Stomach (tissue), 8 donors: ENCODE measurements at regions not wholly inside any gene's neighbourhood (a gene's known extent, or its start where the extent isn't known, plus 50 kb on each side); places are given as distances from the start of the nearest gene placed in this dataset.

Source experiments
- DNase-seq, 2 donors: peaks; one replicate each; pipeline versions ENCODE4 v3.0.0 to v3.0.0-alpha.2; 2013 to 2019
- H3K27ac ChIP-seq, 5 donors: fragments of 200-600 bp in 4 of 5; sonication (generic) in 4 of 5; one replicate each; pipeline ENCODE4 v1.5.1; 2013 to 2019; ENCODE audit warnings: mild to moderate bottlenecking in 1 of 5, moderate library complexity in 1 of 5
- H3K27me3 ChIP-seq, 3 donors: fragments of 200-600 bp; sonication (generic); one replicate each; pipeline ENCODE4 v1.5.1; 2017 to 2019; ENCODE audit warnings: mixed run types in 1 of 3
- H3K36me3 ChIP-seq, 4 donors: fragments of 200-600 bp; sonication (generic); 1 replicate in 3 of 4; 2 replicates in 1 of 4; pipeline ENCODE4 v1.5.1; 2016 to 2019
- H3K4me1 ChIP-seq, 4 donors: fragments of 200-600 bp; sonication (generic); one replicate each; pipeline ENCODE4 v1.5.1; 2016 to 2019
- H3K4me3 ChIP-seq, 4 donors: fragments of 200-600 bp; sonication (generic) in 3 of 4; one replicate each; pipeline ENCODE4 v1.5.1; 2016 to 2019; ENCODE audit warnings: mild to moderate bottlenecking in 1 of 4
- H3K9me3 ChIP-seq, 4 donors: fragments of 200-600 bp; sonication (generic); one replicate each; pipeline ENCODE4 v1.5.1; 2016 to 2019
- CTCF ChIP-seq, 7 experiments: fragments of 450-650 bp in 4 of 7; fragments of 200-600 bp in 3 of 7; sonication (generic) in 3 of 7; IDR thresholded peaks; one replicate each; pipeline ENCODE4 v1.5.1; 2016 to 2019; ENCODE audit warnings: antibody characterized with exemption in 7 of 7, control low read depth in 2 of 7, mild to moderate bottlenecking in 1 of 7
- EP300 ChIP-seq: sonication (generic); formaldehyde crosslinking; IDR thresholded peaks from one replicate; pipeline ENCODE4 v1.6.1; 2017; ENCODE audit warnings: antibody characterized with exemption
- POLR2A ChIP-seq, 4 donors: fragments of 450-650 bp; IDR thresholded peaks; one replicate each; pipeline ENCODE4 v1.6.1; 2016; ENCODE audit warnings: antibody characterized with exemption in 4 of 4, control low read depth in 2 of 4, mild to moderate bottlenecking in 1 of 4, moderate library complexity in 1 of 4
- POLR2AphosphoS5 ChIP-seq, 3 donors: sonication (generic); formaldehyde crosslinking; IDR thresholded peaks; one replicate each; pipeline ENCODE4 v1.6.1; 2016; ENCODE audit warnings: antibody characterized with exemption in 3 of 3
- WGBS, 5 donors: extraction: QIAGEN DNeasy Blood & Tissue Kit in 3 of 5; methylation state at CpG; one replicate each; pipeline versions ENCODE4 v1.1.5 to v1.1.7; 2013 to 2018; 5-methylcytosine and 5-hydroxymethylcytosine counted together
- intact Hi-C: fragments of 100-400 bp; cut with DNase I; formaldehyde crosslinking; loops from one replicate; pipeline ENCODE4 v1.15.1; 2023; ENCODE audit warnings: low total_unique reads
- donor health status: healthy with polysubstance abuse.
- donor health status: Bipolar disorder and iron deficiency.
- donor health status: healthy.

- H3K27ac ChIP-seq: no peak overlapping the region
- H3K4me3 ChIP-seq: no peak overlapping the region
- 83 to 99% (median 92%) methylated on average over 2 of the region's 2 CpGs for WGBS, 5 donors
- no peaks in the 10 kb centered on the region for H3K9me3 ChIP-seq
- no peaks in the 10 kb centered on the region for H3K27me3 ChIP-seq
- no peaks in the 10 kb centered on the region for H3K36me3 ChIP-seq
- no peak for TF ChIP-seq POLR2A (IDR thresholded peaks at IDR 0.05)
- TF ChIP-seq CTCF (IDR thresholded peaks at IDR 0.05): no peak
- TF ChIP-seq POLR2AphosphoS5 (IDR thresholded peaks at IDR 0.05): no peak
- no peak for TF ChIP-seq EP300
- peaks cover 0 to 3% (median 0%) of the 10 kb centered on the region in 4 donors for H3K4me1 ChIP-seq
- DNase-seq: no peak
- intact Hi-C loops: no loop called here
These were observed 612.0 kb upstream of the KCNMB2 start for GRCh38 chr3:177924261-177924660.

GRCh38 chr3:177928172-177928873 is 607.9 kb upstream of the KCNMB2 start:
- intact Hi-C loops: no loop called here
- H3K4me1 ChIP-seq: peaks cover 0 to 12% (median 0%) of the 10 kb centered on the region in 4 donors
- no peaks in the 10 kb centered on the region for H3K36me3 ChIP-seq
- WGBS, 5 donors: 58 to 64% (median 59%) methylated on average over 6 of the region's 6 CpGs
- peak in 1 of 2 donors; percentile 45 for DNase-seq
- H3K27ac ChIP-seq: peak overlapping the region in 2 of 5 donors; percentile 30 to 45
- no peak overlapping the region for H3K4me3 ChIP-seq
- H3K9me3 ChIP-seq: no peaks in the 10 kb centered on the region
- H3K27me3 ChIP-seq: no peaks in the 10 kb centered on the region
- peak in 1 of 3 donors; percentile 19 for TF ChIP-seq POLR2AphosphoS5 (IDR thresholded peaks at IDR 0.05)
- no peak for TF ChIP-seq EP300
- TF ChIP-seq CTCF (IDR thresholded peaks at IDR 0.05): no peak

- 81 to 92% (median 89%) methylated on average over 2 of the region's 2 CpGs for WGBS, 5 donors
- no peak overlapping the region for H3K4me3 ChIP-seq
- intact Hi-C loops: no loop called here
These were observed 606.9 kb upstream of the KCNMB2 start for GRCh38 chr3:177929310-177929709.

GRCh38 chr3:177930771-177931170 is 605.5 kb upstream of the KCNMB2 start:
- intact Hi-C loops: no loop called here
- Histone ChIP-seq H3K27me3 (no peaks in the 10 kb centered on the region), H3K27ac (no peak overlapping the region), H3K4me1 (peaks cover 0 to 12% (median 0%) of the 10 kb centered on the region in 4 donors), H3K4me3 (no peak overlapping the region), H3K36me3 (no peaks in the 10 kb centered on the region), H3K9me3 (no peaks in the 10 kb centered on the region)
- no peak for DNase-seq
- WGBS, 5 donors: 84 to 97% (median 85%) methylated on average over 2 of the region's 2 CpGs
- no peak for TF ChIP-seq CTCF (IDR thresholded peaks at IDR 0.05)
- no peak for TF ChIP-seq POLR2A (IDR thresholded peaks at IDR 0.05)
- TF ChIP-seq EP300: no peak
- TF ChIP-seq POLR2AphosphoS5 (IDR thresholded peaks at IDR 0.05): no peak

More at GRCh38 chr3:177929310-177929709, 606.9 kb upstream of the KCNMB2 start:
- Histone ChIP-seq H3K27me3 (no peaks in the 10 kb centered on the region), H3K9me3 (no peaks in the 10 kb centered on the region), H3K27ac (no peak overlapping the region), H3K4me1 (peaks cover 0 to 12% (median 0%) of the 10 kb centered on the region in 4 donors), H3K36me3 (no peaks in the 10 kb centered on the region)
- no peak for DNase-seq
- TF ChIP-seq EP300 (no peak), POLR2A (IDR thresholded peaks at IDR 0.05) (no peak), POLR2AphosphoS5 (IDR thresholded peaks at IDR 0.05) (no peak), CTCF (IDR thresholded peaks at IDR 0.05) (no peak)
